ENCODE measurements at regions not wholly inside any gene's neighbourhood (a gene's known extent, or its start where the extent isn't known, plus 50 kb on each side); places are given as distances from the start of the nearest gene placed in this dataset.

- no peak for TF ChIP-seq RCOR1 (IDR thresholded peaks at IDR 0.05; ENCODE audit: low read length)
- TF ChIP-seq CTCF (IDR thresholded peaks at IDR 0.05), result no peak
- no peak for TF ChIP-seq RAD21 (IDR thresholded peaks at IDR 0.05; ENCODE audit: low read length)
- TF ChIP-seq SIN3A (IDR thresholded peaks at IDR 0.05; ENCODE audit: borderline replicate concordance, low read depth, low read length), result no peak
Measured at GRCh38 chr20:60180986-60181385, 222.8 kb downstream of the CDH26 start.

Data from SK-N-SH (cell line).